IMR-90 (cell line): ENCODE measurements at regions not wholly inside any gene's neighbourhood (a gene's known extent, or its start where the extent isn't known, plus 50 kb on each side); places are given as distances from the start of the nearest gene placed in this dataset.

Experiments
- ATAC-seq: fragments of 200-7000 bp; cut with Tn5 transposase; 2 replicates; pipeline ENCODE4 v1.9.1; 2020; ENCODE audit warnings: low read depth, mild to moderate bottlenecking, moderate library complexity
- BruUV-seq: library from RNA; stranded (reverse); fragments of 400-500 nt; replicated peaks from 2 replicates; lab custom pipeline; 2021; lab: Mats Ljungman, UMichigan
- CTCF ChIA-PET: fragments of 300-600 bp; formaldehyde crosslinking; extraction: SDS; loops from one replicate; lab custom pipeline; 2021; ENCODE audit warnings: antibody characterized with exemption; lab: Yijun Ruan, JAX
- POLR2A ChIA-PET: fragments of 300-600 bp; sonication (Branson Sonifier 250); formaldehyde crosslinking; loops from one replicate; lab custom pipeline; 2022; ENCODE audit warnings: antibody characterized with exemption; ENCODE audit not compliant: unreplicated experiment; lab: Charles Lee
- DNase-seq: peaks from one replicate; pipeline ENCODE4 v3.0.0; 2013
- H2AFZ ChIP-seq: replicated peaks from 2 replicates; pipeline ENCODE3; 2013; ENCODE audit warnings: low read length, mild to moderate bottlenecking; ENCODE audit not compliant: poor library complexity
- H2AK5ac ChIP-seq: 2 replicates; pipeline ENCODE4 v1.6.1; 2013; ENCODE audit warnings: low read depth, low read length, inconsistent platforms
- H2AK9ac ChIP-seq: replicated peaks from 2 replicates; pipeline ENCODE3; 2013; ENCODE audit warnings: mild to moderate bottlenecking, low read depth, low read length, moderate library complexity; ENCODE audit not compliant: poor library complexity
- H2BK120ac ChIP-seq: 2 replicates; pipeline ENCODE4 v1.6.1; 2013; ENCODE audit warnings: low read depth, low read length, inconsistent platforms
- H2BK15ac ChIP-seq: 3 replicates; pipeline ENCODE4 v1.6.1; 2013; ENCODE audit warnings: low read depth, low read length, inconsistent platforms
- H2BK20ac ChIP-seq: 2 replicates; pipeline ENCODE4 v1.6.1; 2013; ENCODE audit warnings: low read depth, mild to moderate bottlenecking, inconsistent platforms, low read length, moderate library complexity
- H2BK5ac ChIP-seq: 2 replicates; pipeline ENCODE4 v1.6.1; 2013; ENCODE audit warnings: mild to moderate bottlenecking, low read depth, low read length, inconsistent platforms; ENCODE audit not compliant: poor library complexity, severe bottlenecking
- H3K14ac ChIP-seq: replicated peaks from 2 replicates; pipeline ENCODE4 v1.6.1; 2013; ENCODE audit warnings: low read depth, low read length, inconsistent platforms
- H3K18ac ChIP-seq: 2 replicates; pipeline ENCODE4 v1.6.1; 2013; ENCODE audit warnings: low read depth, low read length, control low read depth
- H3K23ac ChIP-seq: 2 replicates; pipeline ENCODE4 v1.6.1; 2013; ENCODE audit warnings: low read depth, low read length, inconsistent platforms
- H3K27ac ChIP-seq: 2 replicates; pipeline ENCODE4 v1.5.1; 2013; ENCODE audit warnings: mild to moderate bottlenecking, control low read depth, low read length; ENCODE audit not compliant: insufficient read depth
- H3K27me3 ChIP-seq: 2 replicates; pipeline ENCODE4 v1.6.1; 2013; ENCODE audit warnings: low read length; ENCODE audit not compliant: control insufficient read depth, insufficient read depth
- H3K36me3 ChIP-seq: 2 replicates; pipeline ENCODE4 v1.6.1; 2013; ENCODE audit warnings: low read length, mixed read lengths; ENCODE audit not compliant: control insufficient read depth, insufficient read depth
- H3K4ac ChIP-seq: 2 replicates; pipeline ENCODE4 v1.6.1; 2013; ENCODE audit warnings: low read depth, low read length, inconsistent platforms
- H3K4me1 ChIP-seq: 2 replicates; pipeline ENCODE4 v1.6.1; 2013; ENCODE audit warnings: low read length, mixed read lengths; ENCODE audit not compliant: control insufficient read depth, insufficient read depth
- H3K4me2 ChIP-seq: 2 replicates; pipeline ENCODE4 v1.6.1; 2013; ENCODE audit warnings: low read depth, mild to moderate bottlenecking, control low read depth, low read length, moderate library complexity
- H3K4me3 ChIP-seq: 2 replicates; pipeline ENCODE4 v1.5.1; 2013; ENCODE audit warnings: low read depth, mild to moderate bottlenecking, control low read depth, low read length, moderate library complexity; ENCODE audit not compliant: insufficient read depth
- H3K56ac ChIP-seq: 2 replicates; pipeline ENCODE4 v1.6.1; 2013; ENCODE audit warnings: low read length, inconsistent platforms; ENCODE audit not compliant: insufficient read depth; ENCODE audit errors: extremely low read depth
- H3K79me1 ChIP-seq, 2 experiments: 2 replicates each; pipeline ENCODE4 v1.6.1; 2013; ENCODE audit warnings: low read length in 2 of 2, inconsistent platforms in 1 of 2, low read depth in 1 of 2
- H3K9ac ChIP-seq: 2 replicates; pipeline ENCODE4 v1.6.1; 2013; ENCODE audit warnings: low read depth, low read length, control low read depth
- H3K9me1 ChIP-seq: 2 replicates; pipeline ENCODE4 v1.6.1; 2013; ENCODE audit warnings: low read length, inconsistent platforms; ENCODE audit not compliant: insufficient read depth
- H3K9me3 ChIP-seq: 2 replicates; pipeline ENCODE4 v1.6.1; 2013; ENCODE audit warnings: low read length; ENCODE audit not compliant: control insufficient read depth, insufficient read depth
- H4K20me1 ChIP-seq: 2 replicates; pipeline ENCODE4 v1.6.1; 2013; ENCODE audit warnings: low read length, inconsistent platforms; ENCODE audit not compliant: insufficient read depth
- H4K5ac ChIP-seq: 2 replicates; pipeline ENCODE4 v1.6.1; 2013; ENCODE audit warnings: mild to moderate bottlenecking, low read depth, low read length, control low read depth
- H4K8ac ChIP-seq, 2 experiments: 2 replicates each; pipeline ENCODE4 v1.6.1; 2013; ENCODE audit warnings: low read depth in 2 of 2, low read length in 2 of 2, control low read depth in 1 of 2, inconsistent platforms in 1 of 2
- H4K91ac ChIP-seq: 2 replicates; pipeline ENCODE4 v1.6.1; 2013; ENCODE audit warnings: low read depth, low read length, inconsistent platforms; ENCODE audit not compliant: insufficient read depth
- WGBS, 2 experiments: methylation state at CpG; one replicate each; pipeline versions ENCODE4 v1.1.5 to v1.1.7; 2013; ENCODE audit warnings: missing lambda C conversion rate in 2 of 2; ENCODE audit not compliant: insufficient read length in 1 of 2; ENCODE audit errors: extremely low coverage in 2 of 2; 5-methylcytosine and 5-hydroxymethylcytosine counted together
- dilution Hi-C: fragments of 300-500 bp; cut with HindIII; formaldehyde crosslinking; loops from one replicate; pipeline ENCODE4 v1.14.3; 2018; ENCODE audit warnings: low sequenced_read_pairs; ENCODE audit not compliant: unreplicated experiment
- in situ Hi-C: fragments of 300-500 bp; cut with MboI; formaldehyde crosslinking; loops from 3 replicates; pipeline ENCODE4 v1.14.3; 2019; ENCODE audit warnings: low sequenced_read_pairs, inconsistent platforms, mixed read lengths
- intact Hi-C: fragments of 100-400 bp; cut with micrococcal nuclease; formaldehyde crosslinking; loops from 2 replicates; pipeline ENCODE4 v1.10.0; 2022
- TF ChIP-seq, protein P1 (sequence below): fragments of 150-350 bp; IDR thresholded peaks from 2 replicates; pipeline ENCODE4 v1.6.1; 2016; ENCODE audit warnings: low read depth, mild to moderate bottlenecking, low read length, moderate library complexity, borderline replicate concordance

DNA sequence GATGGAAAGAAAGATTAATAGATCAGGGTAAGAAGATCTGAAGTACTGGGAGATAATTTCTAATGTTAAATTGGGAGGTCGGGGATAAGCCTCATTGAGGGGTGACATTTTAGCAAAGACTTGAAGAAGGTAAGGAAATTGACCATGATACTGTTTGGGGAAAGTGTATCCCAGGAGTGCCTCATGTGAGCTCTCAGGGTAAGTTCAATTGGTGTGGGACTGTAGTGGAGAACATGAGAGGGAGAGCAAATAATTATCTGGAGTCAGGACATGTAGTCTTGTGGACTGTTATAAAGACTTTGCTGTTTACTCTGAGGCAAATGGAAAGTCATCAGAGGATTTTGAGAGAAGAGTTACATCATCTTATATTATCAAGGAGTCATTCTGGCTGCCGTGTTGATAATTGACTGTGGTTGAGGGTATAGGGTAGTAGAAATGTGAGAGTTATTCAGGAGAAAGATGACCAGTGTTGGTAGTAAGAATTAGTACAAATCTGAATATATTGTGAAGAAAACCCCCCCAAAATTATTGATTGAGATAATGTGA, 624.4 kb downstream of the ADCYAP1 start:
- in situ Hi-C loops (no loop called here), intact Hi-C loops (no loop called here), dilution Hi-C loops (no loop called here)
- Histone ChIP-seq H2AK5ac (no peak overlapping the region), H2AK9ac (no peak overlapping the region), H2AFZ (no peak overlapping the region), H3K23ac (no peak overlapping the region), H3K79me1 (no peaks in the 10 kb centered on the region), H3K56ac (no peak overlapping the region), H3K4me1 (no peaks in the 10 kb centered on the region), H4K20me1 (no peaks in the 10 kb centered on the region), H4K5ac (no peak overlapping the region), H4K8ac (no peak overlapping the region), H3K27ac (no peak overlapping the region), H3K9me1 (no peaks in the 10 kb centered on the region), H3K14ac (no peak overlapping the region), H3K4me2 (no peak overlapping the region), H3K36me3 (no peaks in the 10 kb centered on the region), H3K27me3 (no peaks in the 10 kb centered on the region), H2BK15ac (no peak overlapping the region), H3K9ac (no peak overlapping the region), H2BK5ac (no peak overlapping the region), H4K91ac (no peak overlapping the region), H3K18ac (no peak overlapping the region), H3K9me3 (peaks cover 3% of the 10 kb centered on the region; the same call in 1 of the 2 replicates), H3K4me3 (no peak overlapping the region), H2BK120ac (no peak overlapping the region), H2BK20ac (no peak overlapping the region), H3K4ac (no peak overlapping the region)
- DNase-seq (no peak), ATAC-seq (no peak)
- ChIA-PET CTCF (no interaction called here), POLR2A (no interaction called here)
- no TSS peak for BruUV-seq
- TF ChIP-seq, protein P1, sequence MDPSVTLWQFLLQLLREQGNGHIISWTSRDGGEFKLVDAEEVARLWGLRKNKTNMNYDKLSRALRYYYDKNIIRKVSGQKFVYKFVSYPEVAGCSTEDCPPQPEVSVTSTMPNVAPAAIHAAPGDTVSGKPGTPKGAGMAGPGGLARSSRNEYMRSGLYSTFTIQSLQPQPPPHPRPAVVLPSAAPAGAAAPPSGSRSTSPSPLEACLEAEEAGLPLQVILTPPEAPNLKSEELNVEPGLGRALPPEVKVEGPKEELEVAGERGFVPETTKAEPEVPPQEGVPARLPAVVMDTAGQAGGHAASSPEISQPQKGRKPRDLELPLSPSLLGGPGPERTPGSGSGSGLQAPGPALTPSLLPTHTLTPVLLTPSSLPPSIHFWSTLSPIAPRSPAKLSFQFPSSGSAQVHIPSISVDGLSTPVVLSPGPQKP, result no peak
- 0% methylated on average over 1 of the region's 2 CpGs; no CpG with 5 or more reads in 1 of the 2 experiments for WGBS, 2 experiments
